ENCODE measurements at regions not wholly inside any gene's neighbourhood (a gene's known extent, or its start where the extent isn't known, plus 50 kb on each side); places are given as distances from the start of the nearest gene placed in this dataset.

GRCh38 chr5:58183786-58184085 lies 276.1 kb downstream of the PLK2 start:
- no peak overlapping the region for H3K27ac ChIP-seq (ENCODE audit: low read depth, low read length, poor library complexity, severe bottlenecking)
- no peaks in the 10 kb centered on the region for H3K9me3 ChIP-seq (ENCODE audit: low read depth, low read length, poor library complexity, severe bottlenecking)
- no peaks in the 10 kb centered on the region for H3K27me3 ChIP-seq (replicated peaks; ENCODE audit: insufficient read depth, low read depth, low read length, poor library complexity)
- TF ChIP-seq EZH2 (IDR thresholded peaks at IDR 0.05; ENCODE audit: borderline replicate concordance, low read depth, low read length, poor library complexity, severe bottlenecking) (no peak), CTCF (conservative IDR thresholded peaks at IDR 0.05; ENCODE audit: low read depth, low read length) (no peak)
- CTCF ChIA-PET, result no interaction called here
- no peaks in the 10 kb centered on the region for H3K4me1 ChIP-seq (ENCODE audit: insufficient read depth, low read length, poor library complexity, severe bottlenecking)
- POLR2A ChIA-PET (ENCODE audit: low non-redundant PET), result no interaction called here
- H3K36me3 ChIP-seq (ENCODE audit: insufficient read depth, low read length, poor library complexity, severe bottlenecking), result no peaks in the 10 kb centered on the region
- DNase-seq (ENCODE audit: low spot score), result no peak
- intact Hi-C loops (cut with micrococcal nuclease; ENCODE audit: unreplicated experiment), result no loop called here
- H3K4me3 ChIP-seq (ENCODE audit: low read depth, low read length, poor library complexity, severe bottlenecking), result no peak overlapping the region
- no TSS peak for BruUV-seq (replicated peaks)

GRCh38 chr5:58183078-58183785 lies 276.7 kb downstream of the PLK2 start:
- ChIA-PET POLR2A (ENCODE audit: low non-redundant PET) (no interaction called here), CTCF (no interaction called here)
- intact Hi-C loops (cut with micrococcal nuclease; ENCODE audit: unreplicated experiment), result no loop called here
- Histone ChIP-seq H3K9me3 (ENCODE audit: low read depth, low read length, poor library complexity, severe bottlenecking) (no peaks in the 10 kb centered on the region), H3K4me1 (ENCODE audit: insufficient read depth, low read length, poor library complexity, severe bottlenecking) (no peaks in the 10 kb centered on the region), H3K36me3 (ENCODE audit: insufficient read depth, low read length, poor library complexity, severe bottlenecking) (no peaks in the 10 kb centered on the region), H3K27ac (ENCODE audit: low read depth, low read length, poor library complexity, severe bottlenecking) (no peak overlapping the region), H3K27me3 (replicated peaks; ENCODE audit: insufficient read depth, low read depth, low read length, poor library complexity) (no peaks in the 10 kb centered on the region), H3K4me3 (ENCODE audit: low read depth, low read length, poor library complexity, severe bottlenecking) (no peak overlapping the region)
- TF ChIP-seq CTCF (conservative IDR thresholded peaks at IDR 0.05; ENCODE audit: low read depth, low read length) (no peak), EZH2 (IDR thresholded peaks at IDR 0.05; ENCODE audit: borderline replicate concordance, low read depth, low read length, poor library complexity, severe bottlenecking) (no peak)
- DNase-seq (ENCODE audit: low spot score), result no peak
- no TSS peak for BruUV-seq (replicated peaks)

- Histone ChIP-seq H3K27me3 (replicated peaks; ENCODE audit: insufficient read depth, low read depth, low read length, poor library complexity) (no peaks in the 10 kb centered on the region), H3K9me3 (ENCODE audit: low read depth, low read length, poor library complexity, severe bottlenecking) (no peaks in the 10 kb centered on the region), H3K4me3 (ENCODE audit: low read depth, low read length, poor library complexity, severe bottlenecking) (no peak overlapping the region), H3K4me1 (ENCODE audit: insufficient read depth, low read length, poor library complexity, severe bottlenecking) (no peaks in the 10 kb centered on the region), H3K36me3 (ENCODE audit: insufficient read depth, low read length, poor library complexity, severe bottlenecking) (no peaks in the 10 kb centered on the region), H3K27ac (ENCODE audit: low read depth, low read length, poor library complexity, severe bottlenecking) (no peak overlapping the region)
- no peak for DNase-seq (ENCODE audit: low spot score)
- intact Hi-C loops (cut with micrococcal nuclease; ENCODE audit: unreplicated experiment), result no loop called here
- ChIA-PET POLR2A (ENCODE audit: low non-redundant PET) (no interaction called here), CTCF (no interaction called here)
- no TSS peak for BruUV-seq (replicated peaks)
- TF ChIP-seq EZH2 (IDR thresholded peaks at IDR 0.05; ENCODE audit: borderline replicate concordance, low read depth, low read length, poor library complexity, severe bottlenecking) (no peak), CTCF (conservative IDR thresholded peaks at IDR 0.05; ENCODE audit: low read depth, low read length) (no peak)
Measured at GRCh38 chr5:58182287-58182841, 277.5 kb downstream of the PLK2 start.
